C4-2B (cell line): ENCODE measurements at regions not wholly inside any gene's neighbourhood (a gene's known extent, or its start where the extent isn't known, plus 50 kb on each side); places are given as distances from the start of the nearest gene placed in this dataset.

Source experiments
- CTCF ChIP-seq: fragments of 450-650 bp; conservative IDR thresholded peaks from 2 replicates; pipeline ENCODE4 v1.5.1; 2017; ENCODE audit warnings: mild to moderate bottlenecking
- ZFX ChIP-seq: fragments of 450-650 bp; IDR thresholded peaks from 2 replicates; pipeline ENCODE4 v1.6.1; 2017

- TF ChIP-seq CTCF (no peak), ZFX (no peak)
Measured at GRCh38 chr18:22550366-22550765, 132.7 kb upstream of the CTAGE1 start.
